Epithelial cell of esophagus (primary cell): ENCODE measurements at regions not wholly inside any gene's neighbourhood (a gene's known extent, or its start where the extent isn't known, plus 50 kb on each side); places are given as distances from the start of the nearest gene placed in this dataset.
A peak's percentile ranks its signal among the peaks of the same experiment; 100 is the strongest.

Experiments used
- DNase-seq: peaks from one replicate; pipeline ENCODE4 v3.0.0; 2010; ENCODE audit warnings: low read depth
- H3K4me3 ChIP-seq: 2 replicates; pipeline ENCODE4 v1.5.1; 2011; ENCODE audit warnings: mild to moderate bottlenecking, low read length, control low read depth
- CTCF ChIP-seq: IDR thresholded peaks from 2 replicates; pipeline ENCODE4 v1.5.1; 2011; ENCODE audit warnings: low read depth, mild to moderate bottlenecking, low read length, control low read depth, inconsistent platforms; ENCODE audit not compliant: insufficient read depth; ENCODE audit errors: missing control alignments

- H3K4me3 ChIP-seq, result no peak overlapping the region
- DNase-seq, result no peak
- no peak for TF ChIP-seq CTCF
Measured at GRCh38 chr2:217491271-217491670, 511.5 kb downstream of the TNS1 start.

- H3K4me3 ChIP-seq, result no peak overlapping the region
- TF ChIP-seq CTCF, result no peak
- DNase-seq, result peak; percentile 58
Measured at GRCh38 chr2:217489145-217489960, 513.4 kb downstream of the TNS1 start.

GRCh38 chr2:217484046-217484445 lies 518.7 kb downstream of the TNS1 start:
- no peak overlapping the region for H3K4me3 ChIP-seq
- TF ChIP-seq CTCF, result no peak
- DNase-seq, result no peak

GRCh38 chr2:217482056-217482710 lies 520.6 kb downstream of the TNS1 start:
- no peak for TF ChIP-seq CTCF
- no peak overlapping the region for H3K4me3 ChIP-seq
- no peak for DNase-seq

- no peak for DNase-seq
- H3K4me3 ChIP-seq, result no peak overlapping the region
- no peak for TF ChIP-seq CTCF
Measured at GRCh38 chr2:217481577-217481976, 521.2 kb downstream of the TNS1 start.

GRCh38 chr2:217479566-217479965 lies 523.2 kb downstream of the TNS1 start:
- no peak overlapping the region for H3K4me3 ChIP-seq
- TF ChIP-seq CTCF, result no peak
- no peak for DNase-seq
